ENCODE measurements at regions not wholly inside any gene's neighbourhood (a gene's known extent, or its start where the extent isn't known, plus 50 kb on each side); places are given as distances from the start of the nearest gene placed in this dataset.

DNA sequence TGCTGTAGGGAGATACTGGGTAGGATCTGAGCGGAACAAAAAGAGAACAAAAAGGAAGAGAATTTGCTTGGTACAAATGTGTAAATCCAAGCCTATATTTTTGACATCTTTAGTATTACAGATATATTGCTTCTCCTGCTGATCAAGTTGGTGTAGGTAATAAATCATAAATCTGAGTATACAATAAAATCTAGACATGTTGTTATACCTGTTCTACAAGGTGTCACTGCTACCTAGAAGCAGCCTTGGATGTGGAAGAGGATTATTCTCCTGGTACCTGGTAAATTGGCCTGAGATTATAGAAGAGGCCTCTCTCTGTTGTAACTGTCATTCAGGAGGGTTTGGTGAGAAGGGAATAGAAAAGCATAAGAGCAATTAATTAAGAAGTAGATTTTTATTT is 89.9 kb upstream of the LSM8 start:
- no peak for DNase-seq (ENCODE audit: low spot score)
- H3K4me3 ChIP-seq, result no peak overlapping the region
- no peak overlapping the region for H3K27ac ChIP-seq

DNA sequence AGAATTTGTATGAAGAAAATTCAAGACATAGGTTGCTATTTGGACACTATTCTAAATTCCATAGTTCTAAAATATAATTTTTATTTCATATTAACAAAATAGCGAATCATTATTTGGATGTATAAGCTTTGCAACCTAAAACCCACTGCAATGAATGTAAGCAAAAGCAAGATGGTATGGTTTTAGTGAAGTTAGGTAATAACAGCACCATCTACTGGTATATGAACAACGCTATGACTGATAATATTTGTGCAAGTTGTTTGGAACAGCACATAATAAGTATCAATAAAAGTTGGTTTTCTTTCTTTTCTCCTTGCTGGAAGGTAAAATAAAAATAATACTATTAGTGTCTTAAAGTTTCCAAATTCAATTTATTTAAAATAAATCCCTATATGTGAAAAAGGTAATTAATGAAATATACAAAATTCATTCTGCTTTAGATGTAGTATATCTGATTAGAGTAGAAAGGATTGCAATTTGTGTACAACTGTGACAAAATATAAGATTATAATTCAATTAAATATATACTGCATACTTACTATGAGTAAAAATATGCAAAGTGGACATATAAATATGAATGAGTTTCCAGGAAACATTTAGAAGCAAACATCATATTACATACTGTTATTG is 79.0 kb upstream of the LSM8 start:
- Histone ChIP-seq H3K27ac (no peak overlapping the region), H3K4me3 (no peak overlapping the region)
- TF ChIP-seq, protein P1, sequence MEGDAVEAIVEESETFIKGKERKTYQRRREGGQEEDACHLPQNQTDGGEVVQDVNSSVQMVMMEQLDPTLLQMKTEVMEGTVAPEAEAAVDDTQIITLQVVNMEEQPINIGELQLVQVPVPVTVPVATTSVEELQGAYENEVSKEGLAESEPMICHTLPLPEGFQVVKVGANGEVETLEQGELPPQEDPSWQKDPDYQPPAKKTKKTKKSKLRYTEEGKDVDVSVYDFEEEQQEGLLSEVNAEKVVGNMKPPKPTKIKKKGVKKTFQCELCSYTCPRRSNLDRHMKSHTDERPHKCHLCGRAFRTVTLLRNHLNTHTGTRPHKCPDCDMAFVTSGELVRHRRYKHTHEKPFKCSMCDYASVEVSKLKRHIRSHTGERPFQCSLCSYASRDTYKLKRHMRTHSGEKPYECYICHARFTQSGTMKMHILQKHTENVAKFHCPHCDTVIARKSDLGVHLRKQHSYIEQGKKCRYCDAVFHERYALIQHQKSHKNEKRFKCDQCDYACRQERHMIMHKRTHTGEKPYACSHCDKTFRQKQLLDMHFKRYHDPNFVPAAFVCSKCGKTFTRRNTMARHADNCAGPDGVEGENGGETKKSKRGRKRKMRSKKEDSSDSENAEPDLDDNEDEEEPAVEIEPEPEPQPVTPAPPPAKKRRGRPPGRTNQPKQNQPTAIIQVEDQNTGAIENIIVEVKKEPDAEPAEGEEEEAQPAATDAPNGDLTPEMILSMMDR (IDR thresholded peaks at IDR 0.05), result no peak
- no peak for DNase-seq (ENCODE audit: low spot score)

More for the DNA sequence above, 89.9 kb upstream of the LSM8 start:
- TF ChIP-seq, protein P1 (IDR thresholded peaks at IDR 0.05), result no peak

- DNase-seq (ENCODE audit: low spot score), result no peak
- H3K4me3 ChIP-seq, result no peak overlapping the region
- TF ChIP-seq, protein P1 (IDR thresholded peaks at IDR 0.05), result no peak
- H3K27ac ChIP-seq, result no peak overlapping the region
Observed at GRCh38 chr7:118109607-118110006, 74.4 kb upstream of the LSM8 start.

GRCh38 chr7:118110178-118110925 is 73.6 kb upstream of the LSM8 start:
- DNase-seq (ENCODE audit: low spot score), result no peak
- no peak overlapping the region for H3K27ac ChIP-seq
- no peak overlapping the region for H3K4me3 ChIP-seq
- TF ChIP-seq, protein P1 (IDR thresholded peaks at IDR 0.05), result no peak

GRCh38 chr7:118111347-118111746 is 72.6 kb upstream of the LSM8 start:
- no peak for DNase-seq (ENCODE audit: low spot score)
- TF ChIP-seq, protein P1 (IDR thresholded peaks at IDR 0.05), result no peak
- no peak overlapping the region for H3K4me3 ChIP-seq
- H3K27ac ChIP-seq, result no peak overlapping the region

GRCh38 chr7:118114175-118114574 is 69.8 kb upstream of the LSM8 start:
- DNase-seq (ENCODE audit: low spot score), result no peak
- TF ChIP-seq, protein P1 (IDR thresholded peaks at IDR 0.05), result no peak
- H3K27ac ChIP-seq, result no peak overlapping the region
- no peak overlapping the region for H3K4me3 ChIP-seq

Measured in coronary artery (tissue), 2 donors.